Breast epithelium (tissue), 3 donors: ENCODE measurements at regions not wholly inside any gene's neighbourhood (a gene's known extent, or its start where the extent isn't known, plus 50 kb on each side); places are given as distances from the start of the nearest gene placed in this dataset.

ENCODE experiments used
- CTCF ChIP-seq, 3 donors: fragments of 450-650 bp; IDR thresholded peaks; one replicate each; pipeline ENCODE4 v1.5.1; 2016 to 2017; ENCODE audit warnings: antibody characterized with exemption in 3 of 3, mild to moderate bottlenecking in 3 of 3, moderate library complexity in 3 of 3
- POLR2A ChIP-seq: fragments of 450-650 bp; IDR thresholded peaks from one replicate; pipeline ENCODE4 v1.6.1; 2016; ENCODE audit warnings: antibody characterized with exemption, mild to moderate bottlenecking, moderate library complexity
- POLR2AphosphoS5 ChIP-seq, 3 donors: sonication (generic); formaldehyde crosslinking; IDR thresholded peaks; one replicate each; pipeline ENCODE4 v1.6.1; 2017; ENCODE audit warnings: antibody characterized with exemption in 3 of 3

- TF ChIP-seq POLR2A: no peak
- no peak for TF ChIP-seq CTCF (IDR thresholded peaks at IDR 0.05)
- no peak for TF ChIP-seq POLR2AphosphoS5 (IDR thresholded peaks at IDR 0.05)
Observed at GRCh38 chr10:78576276-78576675, 492.5 kb upstream of the ZMIZ1 start.
